GDM1 (cell line): ENCODE measurements at regions not wholly inside any gene's neighbourhood (a gene's known extent, or its start where the extent isn't known, plus 50 kb on each side); places are given as distances from the start of the nearest gene placed in this dataset.

Source experiments
- DNase-seq: peaks from one replicate; lab custom pipeline; 2025; lab: John Stamatoyannopoulos, UW

DNA sequence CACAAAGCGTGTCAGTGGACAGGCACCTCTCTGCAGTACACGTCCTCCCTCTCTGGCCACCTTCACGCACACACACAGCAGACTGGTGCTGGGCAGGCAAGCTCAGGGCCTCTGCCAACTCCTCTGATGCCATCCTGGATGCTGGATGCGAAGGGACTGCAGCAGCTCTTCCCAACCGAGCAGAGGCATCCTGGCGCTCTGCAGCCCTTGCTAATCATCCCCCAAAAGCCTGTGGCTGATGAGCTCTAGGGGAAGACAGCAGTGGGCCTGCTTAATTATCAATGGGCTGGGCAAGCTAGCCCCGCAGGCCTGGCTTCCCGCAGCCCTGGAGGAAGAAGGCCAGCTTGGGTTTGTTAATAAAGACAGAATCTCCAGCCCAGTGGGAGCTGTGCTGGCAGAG lies 71.3 kb upstream of the TEX51 start:
- DNase-seq: no peak

- DNase-seq: no peak
These were observed 70.6 kb upstream of the TEX51 start for GRCh38 chr2:126828051-126828450.

DNA sequence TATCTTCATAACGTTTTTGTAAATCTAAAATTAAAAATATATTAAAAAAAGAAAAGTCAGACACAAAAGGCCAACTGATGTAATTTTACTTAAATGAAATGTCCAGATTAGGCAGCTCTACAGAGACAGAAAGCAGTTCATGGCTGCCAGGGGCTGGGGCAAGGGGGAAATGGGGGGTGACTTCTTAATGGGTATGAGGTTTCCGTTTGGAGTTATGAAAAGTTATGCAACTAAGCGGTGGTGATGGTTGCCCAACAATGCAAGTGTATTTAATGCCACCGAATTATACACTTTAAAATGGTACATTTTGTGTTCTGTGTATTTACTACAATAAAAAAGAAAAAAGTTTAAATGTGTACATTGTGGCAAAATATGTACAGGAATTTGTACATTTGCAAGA lies 70.2 kb upstream of the TEX51 start:
- DNase-seq: no peak

GRCh38 chr2:126831234-126832005 lies 67.3 kb upstream of the TEX51 start:
- no peak for DNase-seq

GRCh38 chr2:126832014-126832413 lies 66.7 kb upstream of the TEX51 start:
- no peak for DNase-seq

- DNase-seq: no peak
These were observed 65.9 kb upstream of the TEX51 start for GRCh38 chr2:126832757-126833156.

DNA sequence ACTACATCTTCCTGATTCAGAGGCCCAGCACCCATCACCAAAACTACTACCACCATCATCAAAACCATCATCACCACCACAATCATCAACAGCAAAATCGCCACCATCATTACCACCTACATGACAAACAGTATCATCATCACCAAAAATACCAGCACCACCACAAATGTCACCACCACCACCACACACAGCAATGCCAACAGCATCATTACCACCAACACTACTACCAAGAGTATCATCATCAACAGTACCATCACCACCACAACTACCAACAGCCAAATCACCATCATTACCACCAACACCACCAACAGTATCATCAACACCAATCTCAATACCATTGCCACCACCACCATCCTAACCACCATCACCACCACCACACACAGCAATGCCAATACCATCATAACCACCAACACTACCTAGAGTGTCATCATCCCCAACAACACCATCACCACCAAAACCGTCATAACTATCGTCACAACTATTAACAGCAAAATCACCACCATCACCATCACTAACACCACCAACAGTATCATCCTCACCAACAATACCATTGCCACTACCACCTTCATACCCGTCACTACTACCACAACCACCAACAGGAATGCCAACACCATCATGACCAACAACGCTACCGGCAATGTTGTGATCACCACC lies 64.6 kb upstream of the TEX51 start:
- DNase-seq: no peak

GRCh38 chr2:126835261-126835660 lies 63.4 kb upstream of the TEX51 start:
- no peak for DNase-seq

- DNase-seq: no peak
These were observed 62.9 kb upstream of the TEX51 start for GRCh38 chr2:126835831-126836230.

DNA sequence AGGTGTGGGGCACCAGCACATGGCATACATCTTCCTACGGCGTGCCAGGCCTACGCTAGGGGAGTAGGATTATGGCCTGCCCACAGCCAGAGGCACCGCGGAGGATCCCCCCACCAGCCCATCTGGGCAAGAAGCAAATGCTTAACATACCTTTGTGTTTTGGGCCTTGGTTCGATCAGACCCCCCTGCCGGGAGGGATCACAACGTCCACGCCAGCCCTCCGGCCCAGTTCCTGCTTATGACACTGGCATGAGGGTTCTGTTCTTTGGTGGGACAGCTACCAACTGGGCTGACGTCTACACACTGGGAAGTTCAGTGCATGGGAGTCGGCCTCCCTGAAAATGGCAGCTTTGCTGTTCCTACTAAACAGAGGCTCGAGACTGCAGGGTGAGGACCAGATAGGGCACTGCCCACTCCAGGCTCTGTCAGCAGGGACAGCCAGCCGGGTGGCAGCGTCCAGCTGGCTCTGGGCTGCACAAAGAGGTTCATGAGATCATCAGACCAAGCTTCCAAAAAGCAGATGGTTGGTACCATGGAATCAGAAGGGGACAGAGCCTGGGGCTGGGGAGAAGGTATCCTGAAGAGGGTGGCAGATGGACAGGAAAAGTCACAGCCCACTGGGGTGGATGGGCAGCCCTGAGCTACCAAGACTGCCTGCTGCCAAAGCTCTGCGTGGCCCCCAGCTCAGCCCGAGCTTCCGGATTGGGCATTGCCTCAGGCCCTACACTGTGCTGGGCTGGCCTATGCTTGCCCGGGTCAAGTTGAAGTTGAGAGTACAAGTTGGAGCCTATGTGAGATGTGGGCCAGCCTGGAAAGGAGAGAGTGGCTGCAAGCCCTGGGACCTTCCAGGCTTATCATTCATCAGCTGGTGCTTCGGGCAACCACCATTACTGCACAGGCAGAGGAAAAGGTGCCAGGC lies 61.7 kb upstream of the TEX51 start:
- no peak for DNase-seq

DNA sequence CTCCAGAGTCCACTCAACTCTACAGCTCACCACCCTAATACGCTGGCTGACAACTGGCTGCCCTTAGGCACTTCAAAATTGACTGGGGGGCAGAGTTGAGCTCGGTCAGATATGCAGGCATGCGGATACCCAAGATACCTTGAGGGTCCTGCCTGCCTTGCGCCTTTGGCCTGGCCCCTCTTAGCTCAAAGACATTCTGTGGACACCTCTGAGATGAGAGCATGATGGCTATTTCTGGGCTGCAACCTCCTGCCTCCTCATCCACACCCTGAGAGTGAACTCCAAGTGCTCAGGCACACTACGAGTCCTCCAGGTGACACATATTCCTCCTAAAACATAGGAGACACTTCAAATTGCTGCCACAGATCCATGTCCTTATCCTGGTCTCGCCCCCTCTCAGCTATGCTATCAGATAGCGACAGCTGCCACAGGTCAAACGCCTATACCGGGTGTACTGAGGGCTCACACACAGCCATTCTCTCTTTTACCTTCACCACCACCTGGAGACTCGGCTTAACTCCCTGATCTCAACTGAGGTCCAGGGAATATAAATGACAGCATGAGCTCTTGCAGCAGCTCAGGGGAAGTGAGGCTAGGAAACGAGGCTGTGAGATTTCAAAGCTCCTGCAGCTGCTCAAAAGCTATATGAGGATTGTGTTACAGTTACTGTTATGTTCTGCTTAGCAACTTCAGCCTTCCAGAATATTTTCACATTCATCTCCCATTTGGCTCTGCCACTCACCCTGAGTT lies 60.5 kb upstream of the TEX51 start:
- no peak for DNase-seq

- DNase-seq: no peak
These were observed 60.0 kb upstream of the TEX51 start for GRCh38 chr2:126838716-126838985.

GRCh38 chr2:126839796-126840195 lies 58.9 kb upstream of the TEX51 start:
- no peak for DNase-seq

GRCh38 chr2:126843081-126843480 lies 55.6 kb upstream of the TEX51 start:
- no peak for DNase-seq

DNA sequence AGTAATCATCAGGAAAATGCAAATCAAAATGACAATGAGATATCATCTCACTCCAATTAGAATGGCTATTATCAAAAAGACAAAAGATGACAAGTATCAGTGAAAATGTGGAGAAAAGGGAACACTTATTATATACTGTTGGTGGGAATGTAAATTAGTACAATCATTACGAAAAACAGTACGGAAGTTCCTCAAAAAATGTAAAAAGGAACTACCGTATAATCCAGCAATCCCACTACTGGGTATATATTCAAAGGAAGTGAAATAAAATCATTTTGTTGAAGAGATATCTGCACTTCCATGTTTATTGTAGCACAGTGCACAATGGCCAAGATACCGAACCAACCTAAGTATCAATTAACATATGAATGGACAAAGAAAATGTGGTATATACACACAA lies 52.4 kb upstream of the TEX51 start:
- DNase-seq: no peak
